Coronary artery (tissue), 2 donors: ENCODE measurements at regions not wholly inside any gene's neighbourhood (a gene's known extent, or its start where the extent isn't known, plus 50 kb on each side); places are given as distances from the start of the nearest gene placed in this dataset.

Experiments used
- DNase-seq: peaks from one replicate; pipeline ENCODE4 v3.0.0-alpha.2; 2017; ENCODE audit warnings: low spot score
- H3K27ac ChIP-seq, 2 donors: fragments of 200-600 bp; sonication (generic); one replicate each; pipeline ENCODE4 v1.5.1; 2016 to 2019
- H3K4me3 ChIP-seq: fragments of 200-600 bp; sonication (generic); 2 replicates; pipeline ENCODE4 v1.5.1; 2016; ENCODE audit warnings: mild to moderate bottlenecking, moderate library complexity
- TF ChIP-seq, protein P1 (sequence below): fragments of 200-600 bp; sonication (generic); IDR thresholded peaks from one replicate; pipeline ENCODE4 v1.5.1; 2019; ENCODE audit warnings: antibody characterized with exemption

DNA sequence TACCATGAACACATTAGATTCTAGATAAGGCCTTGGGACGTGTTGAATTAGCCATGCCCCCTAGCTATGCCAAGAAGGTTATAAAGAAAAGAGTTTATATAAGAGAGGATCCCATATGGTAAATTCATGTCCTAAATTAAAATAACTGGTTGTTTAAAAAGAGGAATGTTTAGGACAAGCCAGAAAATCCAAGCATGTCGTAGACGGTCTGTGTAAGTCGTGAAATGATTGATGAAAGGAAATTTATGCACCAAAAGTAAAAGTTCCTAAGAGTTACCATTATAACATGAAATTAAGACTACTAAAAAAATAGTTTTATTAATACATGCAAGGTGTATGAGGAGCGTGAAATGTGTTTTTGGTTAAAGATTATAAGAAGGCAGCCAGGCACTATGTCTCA lies 624.9 kb downstream of the ARL4A start:
- no peak overlapping the region for H3K27ac ChIP-seq
- no peak overlapping the region for H3K4me3 ChIP-seq
- no peak for DNase-seq
- TF ChIP-seq, protein P1, sequence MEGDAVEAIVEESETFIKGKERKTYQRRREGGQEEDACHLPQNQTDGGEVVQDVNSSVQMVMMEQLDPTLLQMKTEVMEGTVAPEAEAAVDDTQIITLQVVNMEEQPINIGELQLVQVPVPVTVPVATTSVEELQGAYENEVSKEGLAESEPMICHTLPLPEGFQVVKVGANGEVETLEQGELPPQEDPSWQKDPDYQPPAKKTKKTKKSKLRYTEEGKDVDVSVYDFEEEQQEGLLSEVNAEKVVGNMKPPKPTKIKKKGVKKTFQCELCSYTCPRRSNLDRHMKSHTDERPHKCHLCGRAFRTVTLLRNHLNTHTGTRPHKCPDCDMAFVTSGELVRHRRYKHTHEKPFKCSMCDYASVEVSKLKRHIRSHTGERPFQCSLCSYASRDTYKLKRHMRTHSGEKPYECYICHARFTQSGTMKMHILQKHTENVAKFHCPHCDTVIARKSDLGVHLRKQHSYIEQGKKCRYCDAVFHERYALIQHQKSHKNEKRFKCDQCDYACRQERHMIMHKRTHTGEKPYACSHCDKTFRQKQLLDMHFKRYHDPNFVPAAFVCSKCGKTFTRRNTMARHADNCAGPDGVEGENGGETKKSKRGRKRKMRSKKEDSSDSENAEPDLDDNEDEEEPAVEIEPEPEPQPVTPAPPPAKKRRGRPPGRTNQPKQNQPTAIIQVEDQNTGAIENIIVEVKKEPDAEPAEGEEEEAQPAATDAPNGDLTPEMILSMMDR: no peak

DNA sequence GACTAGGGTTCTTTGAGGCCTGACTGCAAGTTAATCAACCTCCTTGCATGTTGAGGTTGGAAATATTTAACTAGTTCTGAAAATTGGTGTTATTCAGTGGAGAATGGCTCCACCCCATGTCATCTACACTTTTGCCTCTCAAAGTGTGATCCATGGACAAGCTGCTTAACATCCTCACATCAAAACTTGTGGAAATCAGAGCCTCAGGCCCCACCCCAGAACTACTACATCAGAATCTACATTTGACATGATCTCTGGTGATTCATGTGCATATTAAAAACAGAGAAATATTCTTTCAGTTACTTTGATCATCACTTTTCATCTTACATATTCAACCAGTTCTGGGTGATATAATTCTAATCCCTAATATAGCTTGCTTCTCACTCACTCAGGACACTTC lies 632.9 kb downstream of the ARL4A start:
- TF ChIP-seq, protein P1: no peak
- no peak for DNase-seq
- Histone ChIP-seq H3K27ac (no peak overlapping the region), H3K4me3 (no peak overlapping the region)

DNA sequence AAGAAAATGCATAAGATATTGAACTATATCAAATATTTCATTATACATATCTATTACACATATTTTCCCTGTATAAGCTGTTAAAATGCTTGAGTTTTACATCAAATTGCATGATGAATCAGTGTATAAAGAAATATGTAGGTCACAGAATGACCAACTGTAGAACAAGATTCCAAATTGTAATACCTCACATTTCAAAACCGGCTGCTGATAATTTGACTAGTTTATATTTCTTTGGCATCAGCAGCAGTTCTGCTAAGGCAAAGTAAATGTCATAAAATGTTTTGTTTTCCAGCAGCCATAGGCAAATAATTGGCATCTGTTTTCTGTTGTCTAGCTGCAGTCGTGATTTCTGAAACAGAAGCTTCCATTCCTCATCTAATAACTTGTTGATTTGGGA lies 633.9 kb downstream of the ARL4A start:
- DNase-seq: no peak
- TF ChIP-seq, protein P1: no peak
- no peak overlapping the region for H3K27ac ChIP-seq
- H3K4me3 ChIP-seq: no peak overlapping the region

DNA sequence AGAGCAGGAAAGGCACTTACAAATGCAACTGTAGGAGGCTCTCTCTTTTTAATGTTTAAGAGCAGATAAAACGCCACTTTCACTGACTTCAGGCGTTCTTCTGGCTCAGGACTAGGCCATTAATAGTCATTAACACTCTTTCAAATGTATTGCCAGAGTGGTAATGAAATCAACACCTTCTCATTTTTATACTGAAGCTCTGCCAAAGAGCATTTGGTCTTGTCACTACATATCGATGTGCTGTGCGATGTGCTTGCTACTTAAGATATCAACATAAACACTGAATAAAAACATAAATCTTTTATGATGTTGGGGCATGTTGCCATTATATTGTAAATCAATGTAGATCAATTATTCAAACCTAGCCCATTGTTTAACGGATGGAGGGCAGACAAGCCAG lies 634.7 kb downstream of the ARL4A start:
- H3K4me3 ChIP-seq: no peak overlapping the region
- H3K27ac ChIP-seq: no peak overlapping the region
- TF ChIP-seq, protein P1: no peak
- DNase-seq: no peak

DNA sequence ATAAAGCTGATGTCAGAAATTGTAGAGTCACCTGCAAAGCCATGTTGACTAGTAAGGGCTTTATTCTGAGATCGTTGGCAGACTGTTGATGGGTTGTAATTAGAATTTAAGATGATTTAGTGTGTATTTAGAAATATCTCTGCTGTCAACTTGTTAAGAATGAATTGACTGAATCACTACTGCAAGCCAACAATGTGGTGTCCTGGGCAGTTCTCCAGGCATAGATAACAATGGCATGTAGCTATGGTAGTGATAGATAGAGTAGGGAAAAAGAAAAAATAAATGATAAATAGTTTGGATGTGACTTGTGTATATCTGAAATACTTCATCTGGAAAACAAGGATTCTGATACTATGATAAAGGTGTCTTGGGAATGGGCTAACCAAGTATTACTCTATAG lies 640.2 kb downstream of the ARL4A start:
- TF ChIP-seq, protein P1: no peak
- no peak for DNase-seq
- H3K27ac ChIP-seq: no peak overlapping the region
- H3K4me3 ChIP-seq: no peak overlapping the region

DNA sequence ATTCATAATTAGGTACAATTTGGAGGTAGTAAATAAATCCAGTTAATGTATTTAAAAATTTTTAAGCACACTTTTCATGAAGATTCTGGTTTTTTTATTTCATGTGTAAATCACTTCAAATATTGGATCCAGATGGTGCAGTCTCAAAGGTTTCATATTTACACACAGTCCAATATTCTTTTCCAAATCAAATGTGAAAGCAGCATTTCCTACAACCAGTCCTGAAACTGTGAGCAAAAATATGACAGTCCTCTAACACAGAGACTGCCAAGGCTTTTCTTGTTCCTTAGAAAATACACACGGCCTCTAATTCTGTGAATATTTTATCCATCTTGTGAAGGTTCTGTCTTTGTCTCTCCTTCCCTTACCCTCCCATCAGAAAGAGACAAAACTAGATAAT lies 645.9 kb downstream of the ARL4A start:
- DNase-seq: no peak
- Histone ChIP-seq H3K4me3 (no peak overlapping the region), H3K27ac (no peak overlapping the region)
- TF ChIP-seq, protein P1: no peak

DNA sequence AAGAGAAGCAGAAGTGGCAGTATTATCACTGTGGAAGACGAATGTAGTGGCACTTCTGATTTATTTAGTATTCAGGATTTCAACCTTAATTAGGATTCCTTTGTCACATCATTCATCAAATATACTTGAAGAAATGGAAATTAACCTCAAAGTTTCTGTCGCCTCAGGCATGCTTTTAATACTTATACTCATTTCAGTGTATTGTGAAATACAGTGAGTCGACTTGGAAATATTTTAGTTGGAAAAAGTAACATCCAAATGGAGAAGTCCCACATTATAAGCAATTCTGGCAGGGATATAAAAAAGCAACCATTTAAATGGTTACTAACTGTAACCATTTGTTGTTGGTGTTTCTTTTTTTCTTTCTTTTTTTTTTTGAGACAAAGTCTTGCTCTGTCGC lies 648.8 kb downstream of the ARL4A start:
- TF ChIP-seq, protein P1: no peak
- no peak overlapping the region for H3K4me3 ChIP-seq
- no peak overlapping the region for H3K27ac ChIP-seq
- DNase-seq: no peak
